GM23338 (cell line): ENCODE measurements at regions not wholly inside any gene's neighbourhood (a gene's known extent, or its start where the extent isn't known, plus 50 kb on each side); places are given as distances from the start of the nearest gene placed in this dataset.

Experiments used
- ATAC-seq: fragments of 200-7000 bp; cut with Tn5 transposase; 3 replicates; pipeline ENCODE4 v1.9.1; 2020
- DNase-seq: peaks from one replicate; pipeline ENCODE4 v3.0.0-alpha.2; 2015; ENCODE audit warnings: low spot score
- H2AFZ ChIP-seq: fragments of 200-600 bp; sonication (generic); 2 replicates; pipeline ENCODE4 v1.8.0; 2016; ENCODE audit warnings: antibody characterized with exemption, mild to moderate bottlenecking, moderate library complexity
- H3F3A ChIP-seq: fragments of 200-600 bp; sonication (generic); replicated peaks from 2 replicates; pipeline ENCODE4 v1.8.0; 2017; ENCODE audit warnings: antibody characterized with exemption, mixed run types, low read depth
- H3K27ac ChIP-seq: fragments of 200-600 bp; sonication (generic); 2 replicates; pipeline ENCODE4 v1.6.1; 2016; ENCODE audit warnings: low read depth
- H3K27me3 ChIP-seq: fragments of 200-600 bp; sonication (generic); 2 replicates; pipeline ENCODE4 v1.8.0; 2016; ENCODE audit warnings: mild to moderate bottlenecking, mixed run types, moderate library complexity; ENCODE audit not compliant: insufficient read depth
- H3K36me3 ChIP-seq: fragments of 200-600 bp; sonication (generic); 2 replicates; pipeline ENCODE4 v1.8.0; 2016; ENCODE audit warnings: mild to moderate bottlenecking; ENCODE audit not compliant: insufficient read depth
- H3K4me1 ChIP-seq: fragments of 200-600 bp; sonication (generic); 2 replicates; pipeline ENCODE4 v1.8.0; 2016; ENCODE audit warnings: mild to moderate bottlenecking, moderate library complexity; ENCODE audit not compliant: insufficient read depth
- H3K4me2 ChIP-seq: fragments of 200-600 bp; sonication (generic); 2 replicates; pipeline ENCODE4 v1.7.1; 2017; ENCODE audit warnings: mixed run types
- H3K4me3 ChIP-seq: fragments of 200-600 bp; sonication (generic); 2 replicates; pipeline ENCODE4 v1.6.1; 2016; ENCODE audit warnings: mixed run types
- H3K79me2 ChIP-seq: fragments of 200-600 bp; sonication (generic); replicated peaks from 2 replicates; pipeline ENCODE4 v1.8.0; 2017; ENCODE audit warnings: mild to moderate bottlenecking; ENCODE audit not compliant: insufficient read depth
- H3K9me2 ChIP-seq: fragments of 200-600 bp; sonication (generic); 2 replicates; pipeline ENCODE4 v1.8.0; 2017; ENCODE audit not compliant: insufficient read depth
- H4K20me1 ChIP-seq: fragments of 200-600 bp; sonication (generic); replicated peaks from 2 replicates; pipeline ENCODE4 v1.8.0; 2017; ENCODE audit warnings: mild to moderate bottlenecking; ENCODE audit not compliant: insufficient read depth
- H3K27ac Mint-ChIP-seq: 2 replicates; pipeline ENCODE4 v1.8.0; 2020; ENCODE audit warnings: inconsistent platforms, mild to moderate bottlenecking, moderate library complexity, mixed read lengths
- H3K27me3 Mint-ChIP-seq: 3 replicates; pipeline ENCODE4 v1.8.0; 2022; ENCODE audit warnings: low read depth, mild to moderate bottlenecking, moderate library complexity, mixed read lengths, inconsistent platforms; ENCODE audit not compliant: insufficient read depth, poor library complexity
- H3K36me3 Mint-ChIP-seq: 3 replicates; pipeline ENCODE4 v1.8.0; 2021; ENCODE audit warnings: low read depth, mild to moderate bottlenecking, inconsistent platforms, moderate library complexity, mixed read lengths
- H3K4me1 Mint-ChIP-seq: 3 replicates; pipeline ENCODE4 v1.8.0; 2020; ENCODE audit warnings: mild to moderate bottlenecking, inconsistent platforms, mixed read lengths
- H3K4me3 Mint-ChIP-seq: 3 replicates; pipeline ENCODE4 v1.8.0; 2021; ENCODE audit warnings: moderate library complexity, mild to moderate bottlenecking, inconsistent platforms, mixed read lengths
- H3K9me3 Mint-ChIP-seq: 3 replicates; pipeline ENCODE4 v1.8.0; 2020; ENCODE audit warnings: moderate library complexity, mild to moderate bottlenecking, inconsistent platforms, mixed read lengths
- CTCF ChIP-seq, 2 experiments: fragments of 200-600 bp in 1 of 2; sonication (generic) in 1 of 2; conservative IDR thresholded peaks; 2 replicates each; pipeline versions ENCODE4 v1.5.1 to v1.6.1; 2016 to 2017; ENCODE audit warnings: antibody characterized with exemption in 2 of 2, low read depth in 2 of 2, mild to moderate bottlenecking in 2 of 2, moderate library complexity in 1 of 2
- JUNB ChIP-seq: IDR thresholded peaks from one replicate; pipeline ENCODE4 v1.6.1; 2016; ENCODE audit warnings: antibody characterized with exemption; ENCODE audit not compliant: unreplicated experiment
- ZNF462 ChIP-seq: fragments of 250-450 bp; sonication (Bioruptor Pico); IDR thresholded peaks from 2 replicates; pipeline ENCODE4 v1.5.0; 2020; ENCODE audit warnings: mild to moderate bottlenecking, moderate library complexity

GRCh38 chr12:114820796-114821195 is 136.8 kb upstream of the TBX3 start:
- H3K27me3 Mint-ChIP-seq = peaks cover 5% of the 10 kb centered on the region
- no peaks in the 10 kb centered on the region for H3K4me1 ChIP-seq
- no peak overlapping the region for H3K4me3 ChIP-seq
- no peaks in the 10 kb centered on the region for H3K36me3 ChIP-seq
- H3K27me3 ChIP-seq = no peaks in the 10 kb centered on the region
- DNase-seq = no peak
- no peaks in the 10 kb centered on the region for H3F3A ChIP-seq
- no peaks in the 10 kb centered on the region for H3K9me3 Mint-ChIP-seq
- no peak for TF ChIP-seq JUNB
- TF ChIP-seq CTCF (conservative IDR thresholded peaks at IDR 0.05; ENCODE audit: low read depth in 2 of 2) = no peak
- no peak for TF ChIP-seq ZNF462 (CRISPR knock-in tag)
- H2AFZ ChIP-seq = no peak overlapping the region
- H3K27ac ChIP-seq = no peak overlapping the region
- no peaks in the 10 kb centered on the region for H3K4me1 Mint-ChIP-seq
- H3K79me2 ChIP-seq = no peaks in the 10 kb centered on the region
- H3K27ac Mint-ChIP-seq = no peak overlapping the region
- H4K20me1 ChIP-seq = no peaks in the 10 kb centered on the region
- no peak for ATAC-seq
- H3K36me3 Mint-ChIP-seq = no peaks in the 10 kb centered on the region
- H3K4me3 Mint-ChIP-seq = no peak overlapping the region
- no peaks in the 10 kb centered on the region for H3K9me2 ChIP-seq
- no peak overlapping the region for H3K4me2 ChIP-seq
